CD4-positive, alpha-beta T cell (primary cell): ENCODE measurements at regions not wholly inside any gene's neighbourhood (a gene's known extent, or its start where the extent isn't known, plus 50 kb on each side); places are given as distances from the start of the nearest gene placed in this dataset.

ENCODE experiments used
- ATAC-seq: fragments of 200-7000 bp; cut with Tn5 transposase; one replicate; pipeline ENCODE4 v1.10.0; 2022; ENCODE audit warnings: mild to moderate bottlenecking; ENCODE audit not compliant: poor library complexity
- CTCF ChIA-PET: fragments of 350-600 bp; sonication (Branson Sonifier 250); formaldehyde crosslinking; loops from one replicate; lab custom pipeline; 2021; ENCODE audit warnings: antibody characterized with exemption, inconsistent platforms; lab: Charles Lee
- POLR2A ChIA-PET: fragments of 350-600 bp; sonication (Branson Sonifier 250); formaldehyde crosslinking; loops from one replicate; lab custom pipeline; 2021; ENCODE audit warnings: antibody characterized with exemption, inconsistent platforms; lab: Charles Lee
- DNase-seq, 14 experiments: peaks; one replicate each; pipeline ENCODE4 v3.0.0-alpha.2; 2013 to 2020; ENCODE audit warnings: mixed read lengths in 2 of 14
- H3K27ac ChIP-seq, 2 donors: one replicate each; pipeline versions ENCODE4 v1.5.1 to v1.7.0; 2013; ENCODE audit warnings: low read length in 2 of 2, low read depth in 1 of 2, mild to moderate bottlenecking in 1 of 2
- H3K27me3 ChIP-seq, 2 experiments: 1 replicate in 1 of 2; 2 replicates in 1 of 2; pipeline versions ENCODE4 v1.6.1 to v1.7.0; 2013; ENCODE audit warnings: low read length in 2 of 2, control low read depth in 1 of 2, mild to moderate bottlenecking in 1 of 2, moderate library complexity in 1 of 2; ENCODE audit not compliant: insufficient read depth in 2 of 2, control insufficient read depth in 1 of 2
- H3K36me3 ChIP-seq: one replicate; pipeline ENCODE4 v1.6.1; 2013; ENCODE audit warnings: low read length, control low read depth; ENCODE audit not compliant: insufficient read depth
- H3K4me1 ChIP-seq: one replicate; pipeline ENCODE4 v1.6.1; 2013; ENCODE audit warnings: low read length, control low read depth; ENCODE audit not compliant: insufficient read depth
- H3K4me3 ChIP-seq: one replicate; pipeline ENCODE4 v1.5.1; 2013; ENCODE audit warnings: mild to moderate bottlenecking, low read length, moderate library complexity
- H3K9me3 ChIP-seq, 2 experiments: 1 replicate in 1 of 2; 2 replicates in 1 of 2; pipeline versions ENCODE4 v1.6.1 to v1.7.0; 2013; ENCODE audit warnings: low read length in 2 of 2, mild to moderate bottlenecking in 2 of 2, control low read depth in 1 of 2, moderate library complexity in 1 of 2; ENCODE audit not compliant: control insufficient read depth in 1 of 2, insufficient read depth in 1 of 2
- H3K27ac Mint-ChIP-seq: one replicate; pipeline ENCODE4 v1.8.0; 2020; ENCODE audit warnings: mixed read lengths
- H3K27me3 Mint-ChIP-seq: one replicate; pipeline ENCODE4 v1.8.0; 2021; ENCODE audit warnings: mixed read lengths
- H3K36me3 Mint-ChIP-seq: one replicate; pipeline ENCODE4 v1.8.0; 2021; ENCODE audit warnings: low read depth, mixed read lengths
- H3K4me1 Mint-ChIP-seq: one replicate; pipeline ENCODE4 v1.8.0; 2021; ENCODE audit warnings: low read depth, mixed read lengths
- H3K4me3 Mint-ChIP-seq: one replicate; pipeline ENCODE4 v1.8.0; 2020; ENCODE audit warnings: mild to moderate bottlenecking, mixed read lengths
- H3K9me3 Mint-ChIP-seq: one replicate; pipeline ENCODE4 v1.8.0; 2020; ENCODE audit warnings: mixed read lengths
- CTCF ChIP-seq: fragments of 200-600 bp; IDR thresholded peaks from one replicate; pipeline ENCODE4 v1.8.0; 2022; ENCODE audit warnings: antibody characterized with exemption, mild to moderate bottlenecking
- intact Hi-C, 2 experiments: fragments of 100-400 bp; cut with DNase I in 1 of 2; cut with micrococcal nuclease in 1 of 2; formaldehyde crosslinking; loops; one replicate each; pipeline versions ENCODE4 v1.15.1 to v1.9.0; 2023 to 2025; cut with DNase I, micrococcal nuclease

- POLR2A ChIA-PET = no interaction called here
- CTCF ChIA-PET = no interaction called here
- TF ChIP-seq CTCF = no peak
- no peaks in the 10 kb centered on the region for H3K9me3 ChIP-seq
- intact Hi-C loops = no loop called here
- Mint-ChIP-seq H3K27ac (no peak overlapping the region), H3K27me3 (peaks cover 12% of the 10 kb centered on the region), H3K36me3 (no peaks in the 10 kb centered on the region), H3K9me3 (no peaks in the 10 kb centered on the region), H3K4me3 (no peak overlapping the region), H3K4me1 (no peaks in the 10 kb centered on the region)
- no peak for DNase-seq
- H3K36me3 ChIP-seq = no peaks in the 10 kb centered on the region
- no peaks in the 10 kb centered on the region for H3K4me1 ChIP-seq
- no peak overlapping the region for H3K4me3 ChIP-seq
- H3K27ac ChIP-seq = no peak overlapping the region
- H3K27me3 ChIP-seq = peaks cover 6 to 10% of the 10 kb centered on the region in 2 experiments
- ATAC-seq = no peak
These were observed 65.4 kb upstream of the ITGA11 start for GRCh38 chr15:68497206-68497910.

- no peak overlapping the region for H3K27ac Mint-ChIP-seq
- no peaks in the 10 kb centered on the region for H3K4me1 Mint-ChIP-seq
- no peak for ATAC-seq
- intact Hi-C loops = no loop called here
- Histone ChIP-seq H3K4me3 (no peak overlapping the region), H3K9me3 (no peaks in the 10 kb centered on the region), H3K36me3 (no peaks in the 10 kb centered on the region), H3K27ac (no peak overlapping the region), H3K27me3 (peaks cover 4 to 7% of the 10 kb centered on the region in 2 experiments), H3K4me1 (no peaks in the 10 kb centered on the region)
- ChIA-PET CTCF (no interaction called here), POLR2A (no interaction called here)
- no peak for TF ChIP-seq CTCF
- no peaks in the 10 kb centered on the region for H3K36me3 Mint-ChIP-seq
- no peak overlapping the region for H3K4me3 Mint-ChIP-seq
- no peak for DNase-seq
- H3K27me3 Mint-ChIP-seq = peaks cover 12% of the 10 kb centered on the region
- H3K9me3 Mint-ChIP-seq = no peaks in the 10 kb centered on the region
These were observed 66.1 kb upstream of the ITGA11 start for GRCh38 chr15:68498076-68498475.

GRCh38 chr15:68499620-68500312 is 67.8 kb upstream of the ITGA11 start:
- Mint-ChIP-seq H3K27ac (no peak overlapping the region), H3K4me3 (no peak overlapping the region), H3K4me1 (peaks cover 9% of the 10 kb centered on the region), H3K36me3 (no peaks in the 10 kb centered on the region), H3K9me3 (no peaks in the 10 kb centered on the region), H3K27me3 (no peaks in the 10 kb centered on the region)
- CTCF ChIA-PET = no interaction called here
- Histone ChIP-seq H3K9me3 (no peaks in the 10 kb centered on the region), H3K4me3 (no peak overlapping the region), H3K36me3 (no peaks in the 10 kb centered on the region), H3K27me3 (peaks cover 0 to 4% of the 10 kb centered on the region in 2 experiments), H3K27ac (no peak overlapping the region), H3K4me1 (peaks cover 5% of the 10 kb centered on the region)
- no peak for ATAC-seq
- intact Hi-C loops = no loop called here
- DNase-seq = no peak
- TF ChIP-seq CTCF = no peak
- POLR2A ChIA-PET = no interaction called here
